HL-60 (cell line): ENCODE measurements at regions not wholly inside any gene's neighbourhood (a gene's known extent, or its start where the extent isn't known, plus 50 kb on each side); places are given as distances from the start of the nearest gene placed in this dataset.

Experiments
- DNase-seq, 2 experiments: peaks; one replicate each; pipeline ENCODE4 v3.0.0-alpha.2; 2010 to 2020; ENCODE audit warnings: low read depth in 1 of 2, low spot score in 1 of 2
- H3K27ac ChIP-seq: fragments of 250-450 bp; sonication (Bioruptor Pico); replicated peaks from 2 replicates; pipeline ENCODE4 v1.5.1; 2020; ENCODE audit warnings: mild to moderate bottlenecking, moderate library complexity
- H3K27me3 ChIP-seq: fragments of 250-450 bp; sonication (Bioruptor Pico); 2 replicates; pipeline ENCODE4 v1.5.1; 2021; ENCODE audit warnings: mild to moderate bottlenecking, moderate library complexity; ENCODE audit not compliant: insufficient read depth, poor library complexity, severe bottlenecking
- H3K4me3 ChIP-seq: replicated peaks from 2 replicates; pipeline ENCODE4 v1.5.1; 2011; ENCODE audit warnings: mild to moderate bottlenecking, control low read depth, low read length; ENCODE audit not compliant: insufficient read depth
- GABPA ChIP-seq: IDR thresholded peaks from 2 replicates; pipeline ENCODE4 v1.6.1; 2012; ENCODE audit warnings: low read depth
- POLR2AphosphoS5 ChIP-seq: IDR thresholded peaks from 2 replicates; pipeline ENCODE4 v1.6.1; 2012; ENCODE audit warnings: low read depth
- SPI1 ChIP-seq: IDR thresholded peaks from 2 replicates; pipeline ENCODE4 v1.6.1; 2012; ENCODE audit warnings: low read depth, mild to moderate bottlenecking, borderline replicate concordance
- TF ChIP-seq, protein P1 (sequence below): IDR thresholded peaks from one replicate; pipeline ENCODE4 v1.5.1; 2011; ENCODE audit warnings: low read length, control low read depth, inconsistent platforms; ENCODE audit not compliant: insufficient read depth
- TF ChIP-seq, protein P2 (sequence below): IDR thresholded peaks from 2 replicates; pipeline ENCODE4 v1.6.1; 2012; ENCODE audit warnings: low read depth; ENCODE audit not compliant: insufficient replicate concordance

GRCh38 chr11:119523539-119524157 lies 100.7 kb upstream of the THY1 start:
- DNase-seq = no peak
- TF ChIP-seq GABPA = no peak
- TF ChIP-seq POLR2AphosphoS5 = no peak
- no peak for TF ChIP-seq SPI1
- TF ChIP-seq, protein P1, sequence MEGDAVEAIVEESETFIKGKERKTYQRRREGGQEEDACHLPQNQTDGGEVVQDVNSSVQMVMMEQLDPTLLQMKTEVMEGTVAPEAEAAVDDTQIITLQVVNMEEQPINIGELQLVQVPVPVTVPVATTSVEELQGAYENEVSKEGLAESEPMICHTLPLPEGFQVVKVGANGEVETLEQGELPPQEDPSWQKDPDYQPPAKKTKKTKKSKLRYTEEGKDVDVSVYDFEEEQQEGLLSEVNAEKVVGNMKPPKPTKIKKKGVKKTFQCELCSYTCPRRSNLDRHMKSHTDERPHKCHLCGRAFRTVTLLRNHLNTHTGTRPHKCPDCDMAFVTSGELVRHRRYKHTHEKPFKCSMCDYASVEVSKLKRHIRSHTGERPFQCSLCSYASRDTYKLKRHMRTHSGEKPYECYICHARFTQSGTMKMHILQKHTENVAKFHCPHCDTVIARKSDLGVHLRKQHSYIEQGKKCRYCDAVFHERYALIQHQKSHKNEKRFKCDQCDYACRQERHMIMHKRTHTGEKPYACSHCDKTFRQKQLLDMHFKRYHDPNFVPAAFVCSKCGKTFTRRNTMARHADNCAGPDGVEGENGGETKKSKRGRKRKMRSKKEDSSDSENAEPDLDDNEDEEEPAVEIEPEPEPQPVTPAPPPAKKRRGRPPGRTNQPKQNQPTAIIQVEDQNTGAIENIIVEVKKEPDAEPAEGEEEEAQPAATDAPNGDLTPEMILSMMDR = no peak
- TF ChIP-seq, protein P2, sequence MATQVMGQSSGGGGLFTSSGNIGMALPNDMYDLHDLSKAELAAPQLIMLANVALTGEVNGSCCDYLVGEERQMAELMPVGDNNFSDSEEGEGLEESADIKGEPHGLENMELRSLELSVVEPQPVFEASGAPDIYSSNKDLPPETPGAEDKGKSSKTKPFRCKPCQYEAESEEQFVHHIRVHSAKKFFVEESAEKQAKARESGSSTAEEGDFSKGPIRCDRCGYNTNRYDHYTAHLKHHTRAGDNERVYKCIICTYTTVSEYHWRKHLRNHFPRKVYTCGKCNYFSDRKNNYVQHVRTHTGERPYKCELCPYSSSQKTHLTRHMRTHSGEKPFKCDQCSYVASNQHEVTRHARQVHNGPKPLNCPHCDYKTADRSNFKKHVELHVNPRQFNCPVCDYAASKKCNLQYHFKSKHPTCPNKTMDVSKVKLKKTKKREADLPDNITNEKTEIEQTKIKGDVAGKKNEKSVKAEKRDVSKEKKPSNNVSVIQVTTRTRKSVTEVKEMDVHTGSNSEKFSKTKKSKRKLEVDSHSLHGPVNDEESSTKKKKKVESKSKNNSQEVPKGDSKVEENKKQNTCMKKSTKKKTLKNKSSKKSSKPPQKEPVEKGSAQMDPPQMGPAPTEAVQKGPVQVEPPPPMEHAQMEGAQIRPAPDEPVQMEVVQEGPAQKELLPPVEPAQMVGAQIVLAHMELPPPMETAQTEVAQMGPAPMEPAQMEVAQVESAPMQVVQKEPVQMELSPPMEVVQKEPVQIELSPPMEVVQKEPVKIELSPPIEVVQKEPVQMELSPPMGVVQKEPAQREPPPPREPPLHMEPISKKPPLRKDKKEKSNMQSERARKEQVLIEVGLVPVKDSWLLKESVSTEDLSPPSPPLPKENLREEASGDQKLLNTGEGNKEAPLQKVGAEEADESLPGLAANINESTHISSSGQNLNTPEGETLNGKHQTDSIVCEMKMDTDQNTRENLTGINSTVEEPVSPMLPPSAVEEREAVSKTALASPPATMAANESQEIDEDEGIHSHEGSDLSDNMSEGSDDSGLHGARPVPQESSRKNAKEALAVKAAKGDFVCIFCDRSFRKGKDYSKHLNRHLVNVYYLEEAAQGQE = no peak
- H3K4me3 ChIP-seq = no peak overlapping the region
- no peak overlapping the region for H3K27ac ChIP-seq
- no peaks in the 10 kb centered on the region for H3K27me3 ChIP-seq

DNA sequence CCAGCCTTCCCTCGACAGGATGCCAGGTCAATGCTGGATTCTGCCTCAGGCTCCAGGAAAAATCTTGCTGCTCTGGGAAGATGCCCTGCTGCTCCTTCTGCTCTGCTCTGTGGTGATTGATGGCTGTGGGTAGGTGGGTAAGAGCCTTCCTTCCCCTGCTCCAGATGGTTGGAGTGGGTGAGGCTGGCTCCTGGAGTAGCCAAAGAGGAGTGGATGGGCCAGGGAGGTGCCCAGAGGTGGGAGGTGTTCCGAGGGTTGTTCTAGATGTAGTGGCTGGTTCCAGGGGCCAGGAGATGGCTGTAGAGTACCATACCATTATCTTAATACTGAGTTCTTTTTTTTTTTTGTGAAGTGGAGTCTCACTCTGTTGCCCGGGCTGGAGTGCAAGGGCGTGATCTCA lies 99.6 kb upstream of the THY1 start:
- Histone ChIP-seq H3K4me3 (no peak overlapping the region), H3K27ac (no peak overlapping the region), H3K27me3 (no peaks in the 10 kb centered on the region)
- no peak for TF ChIP-seq GABPA
- TF ChIP-seq, protein P1 = no peak
- TF ChIP-seq POLR2AphosphoS5 = no peak
- TF ChIP-seq SPI1 = no peak
- TF ChIP-seq, protein P2 = no peak
- no peak for DNase-seq

DNA sequence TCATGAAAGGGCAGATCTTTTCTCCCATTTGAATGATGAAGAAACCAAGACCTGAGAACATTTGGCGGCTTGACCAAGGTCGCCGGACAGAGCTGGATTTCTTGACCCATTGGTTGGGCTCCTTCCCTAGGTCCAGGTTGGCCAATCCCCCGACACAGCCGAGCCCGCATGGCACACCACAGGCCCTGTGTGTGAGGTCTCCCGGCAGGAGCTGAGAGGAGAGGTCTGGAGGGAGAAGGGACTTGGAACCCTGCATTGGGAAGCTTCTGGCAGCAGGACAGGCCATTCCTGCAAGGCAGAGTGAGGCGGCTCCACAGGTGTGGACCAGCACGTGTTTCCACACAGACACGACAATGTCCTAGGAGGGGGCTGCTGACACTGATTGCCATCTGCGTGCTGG lies 98.6 kb upstream of the THY1 start:
- Histone ChIP-seq H3K27me3 (no peaks in the 10 kb centered on the region), H3K27ac (no peak overlapping the region), H3K4me3 (no peak overlapping the region)
- DNase-seq = no peak
- TF ChIP-seq POLR2AphosphoS5 = no peak
- no peak for TF ChIP-seq GABPA
- TF ChIP-seq, protein P1 = no peak
- no peak for TF ChIP-seq SPI1
- TF ChIP-seq, protein P2 = no peak
